ENCODE measurements at regions not wholly inside any gene's neighbourhood (a gene's known extent, or its start where the extent isn't known, plus 50 kb on each side); places are given as distances from the start of the nearest gene placed in this dataset.

- Histone ChIP-seq H3K36me3 (ENCODE audit: control insufficient read depth, low read depth, low read length) (no peaks in the 10 kb centered on the region), H3K9me3 (ENCODE audit: control insufficient read depth, low read depth, low read length) (no peaks in the 10 kb centered on the region), H3K9ac (ENCODE audit: low read length) (no peak overlapping the region), H3K4me3 (ENCODE audit: low read length) (no peak overlapping the region), H3K27me3 (ENCODE audit: control insufficient read depth, insufficient read depth, low read length) (no peaks in the 10 kb centered on the region), H3K4me1 (ENCODE audit: control insufficient read depth, low read depth, low read length) (no peaks in the 10 kb centered on the region), H3K27ac (ENCODE audit: low read length) (no peak overlapping the region)
Measured at GRCh38 chrX:87846956-87847355, 329.4 kb downstream of the KLHL4 start.

- Histone ChIP-seq H3K36me3 (ENCODE audit: control insufficient read depth, low read depth, low read length) (no peaks in the 10 kb centered on the region), H3K27me3 (ENCODE audit: control insufficient read depth, insufficient read depth, low read length) (no peaks in the 10 kb centered on the region), H3K9me3 (ENCODE audit: control insufficient read depth, low read depth, low read length) (no peaks in the 10 kb centered on the region), H3K27ac (ENCODE audit: low read length) (no peak overlapping the region), H3K9ac (ENCODE audit: low read length) (no peak overlapping the region), H3K4me1 (ENCODE audit: control insufficient read depth, low read depth, low read length) (no peaks in the 10 kb centered on the region), H3K4me3 (ENCODE audit: low read length) (no peak overlapping the region)
Measured at GRCh38 chrX:87873347-87873941, 355.8 kb downstream of the KLHL4 start.

- no peaks in the 10 kb centered on the region for H3K27me3 ChIP-seq (ENCODE audit: control insufficient read depth, insufficient read depth, low read length)
- H3K27ac ChIP-seq (ENCODE audit: low read length): no peak overlapping the region
- no peaks in the 10 kb centered on the region for H3K9me3 ChIP-seq (ENCODE audit: control insufficient read depth, low read depth, low read length)
- H3K9ac ChIP-seq (ENCODE audit: low read length): no peak overlapping the region
- H3K36me3 ChIP-seq (ENCODE audit: control insufficient read depth, low read depth, low read length): no peaks in the 10 kb centered on the region
- H3K4me3 ChIP-seq (ENCODE audit: low read length): no peak overlapping the region
- H3K4me1 ChIP-seq (ENCODE audit: control insufficient read depth, low read depth, low read length): no peaks in the 10 kb centered on the region
Measured at GRCh38 chrX:87874043-87874442, 356.4 kb downstream of the KLHL4 start.

GRCh38 chrX:87878926-87879325 is 361.3 kb downstream of the KLHL4 start:
- Histone ChIP-seq H3K9ac (ENCODE audit: low read length) (no peak overlapping the region), H3K27ac (ENCODE audit: low read length) (no peak overlapping the region), H3K4me1 (ENCODE audit: control insufficient read depth, low read depth, low read length) (no peaks in the 10 kb centered on the region), H3K4me3 (ENCODE audit: low read length) (no peak overlapping the region), H3K9me3 (ENCODE audit: control insufficient read depth, low read depth, low read length) (no peaks in the 10 kb centered on the region), H3K27me3 (ENCODE audit: control insufficient read depth, insufficient read depth, low read length) (no peaks in the 10 kb centered on the region), H3K36me3 (ENCODE audit: control insufficient read depth, low read depth, low read length) (no peaks in the 10 kb centered on the region)

GRCh38 chrX:87890437-87890836 is 372.8 kb downstream of the KLHL4 start:
- H3K27me3 ChIP-seq (ENCODE audit: control insufficient read depth, insufficient read depth, low read length): no peaks in the 10 kb centered on the region
- H3K36me3 ChIP-seq (ENCODE audit: control insufficient read depth, low read depth, low read length): no peaks in the 10 kb centered on the region
- H3K4me3 ChIP-seq (ENCODE audit: low read length): no peak overlapping the region
- no peaks in the 10 kb centered on the region for H3K9me3 ChIP-seq (ENCODE audit: control insufficient read depth, low read depth, low read length)
- no peak overlapping the region for H3K9ac ChIP-seq (ENCODE audit: low read length)
- H3K4me1 ChIP-seq (ENCODE audit: control insufficient read depth, low read depth, low read length): no peaks in the 10 kb centered on the region
- H3K27ac ChIP-seq (ENCODE audit: low read length): no peak overlapping the region

GRCh38 chrX:87895421-87895820 is 377.8 kb downstream of the KLHL4 start:
- H3K9me3 ChIP-seq (ENCODE audit: control insufficient read depth, low read depth, low read length): no peaks in the 10 kb centered on the region
- H3K27ac ChIP-seq (ENCODE audit: low read length): no peak overlapping the region
- no peaks in the 10 kb centered on the region for H3K27me3 ChIP-seq (ENCODE audit: control insufficient read depth, insufficient read depth, low read length)
- H3K9ac ChIP-seq (ENCODE audit: low read length): no peak overlapping the region
- H3K4me1 ChIP-seq (ENCODE audit: control insufficient read depth, low read depth, low read length): no peaks in the 10 kb centered on the region
- H3K4me3 ChIP-seq (ENCODE audit: low read length): no peak overlapping the region
- no peaks in the 10 kb centered on the region for H3K36me3 ChIP-seq (ENCODE audit: control insufficient read depth, low read depth, low read length)

- no peaks in the 10 kb centered on the region for H3K36me3 ChIP-seq (ENCODE audit: control insufficient read depth, low read depth, low read length)
- H3K9me3 ChIP-seq (ENCODE audit: control insufficient read depth, low read depth, low read length): no peaks in the 10 kb centered on the region
- no peak overlapping the region for H3K9ac ChIP-seq (ENCODE audit: low read length)
- no peak overlapping the region for H3K4me3 ChIP-seq (ENCODE audit: low read length)
- H3K27ac ChIP-seq (ENCODE audit: low read length): no peak overlapping the region
- H3K27me3 ChIP-seq (ENCODE audit: control insufficient read depth, insufficient read depth, low read length): no peaks in the 10 kb centered on the region
- no peaks in the 10 kb centered on the region for H3K4me1 ChIP-seq (ENCODE audit: control insufficient read depth, low read depth, low read length)
Measured at GRCh38 chrX:87896057-87896456, 378.5 kb downstream of the KLHL4 start.

GRCh38 chrX:87900320-87900908 is 382.8 kb downstream of the KLHL4 start:
- Histone ChIP-seq H3K36me3 (ENCODE audit: control insufficient read depth, low read depth, low read length) (no peaks in the 10 kb centered on the region), H3K9me3 (ENCODE audit: control insufficient read depth, low read depth, low read length) (no peaks in the 10 kb centered on the region), H3K4me1 (ENCODE audit: control insufficient read depth, low read depth, low read length) (peaks cover 19% of the 10 kb centered on the region), H3K27me3 (ENCODE audit: control insufficient read depth, insufficient read depth, low read length) (no peaks in the 10 kb centered on the region), H3K9ac (ENCODE audit: low read length) (no peak overlapping the region), H3K27ac (ENCODE audit: low read length) (no peak overlapping the region), H3K4me3 (ENCODE audit: low read length) (no peak overlapping the region)

GRCh38 chrX:87901060-87901459 is 383.5 kb downstream of the KLHL4 start:
- Histone ChIP-seq H3K36me3 (ENCODE audit: control insufficient read depth, low read depth, low read length) (no peaks in the 10 kb centered on the region), H3K4me3 (ENCODE audit: low read length) (no peak overlapping the region), H3K27ac (ENCODE audit: low read length) (no peak overlapping the region), H3K9me3 (ENCODE audit: control insufficient read depth, low read depth, low read length) (no peaks in the 10 kb centered on the region), H3K9ac (ENCODE audit: low read length) (no peak overlapping the region), H3K4me1 (ENCODE audit: control insufficient read depth, low read depth, low read length) (peaks cover 19% of the 10 kb centered on the region), H3K27me3 (ENCODE audit: control insufficient read depth, insufficient read depth, low read length) (no peaks in the 10 kb centered on the region)

- H3K9ac ChIP-seq (ENCODE audit: low read length): no peak overlapping the region
- H3K27me3 ChIP-seq (ENCODE audit: control insufficient read depth, insufficient read depth, low read length): no peaks in the 10 kb centered on the region
- H3K27ac ChIP-seq (ENCODE audit: low read length): no peak overlapping the region
- no peak overlapping the region for H3K4me3 ChIP-seq (ENCODE audit: low read length)
- H3K9me3 ChIP-seq (ENCODE audit: control insufficient read depth, low read depth, low read length): no peaks in the 10 kb centered on the region
- no peaks in the 10 kb centered on the region for H3K4me1 ChIP-seq (ENCODE audit: control insufficient read depth, low read depth, low read length)
- H3K36me3 ChIP-seq (ENCODE audit: control insufficient read depth, low read depth, low read length): no peaks in the 10 kb centered on the region
Measured at GRCh38 chrX:87914726-87915125, 397.1 kb downstream of the KLHL4 start.

GRCh38 chrX:87924619-87925018 is 407.0 kb downstream of the KLHL4 start:
- H3K36me3 ChIP-seq (ENCODE audit: control insufficient read depth, low read depth, low read length): no peaks in the 10 kb centered on the region
- H3K4me1 ChIP-seq (ENCODE audit: control insufficient read depth, low read depth, low read length): no peaks in the 10 kb centered on the region
- H3K27ac ChIP-seq (ENCODE audit: low read length): no peak overlapping the region
- H3K27me3 ChIP-seq (ENCODE audit: control insufficient read depth, insufficient read depth, low read length): no peaks in the 10 kb centered on the region
- H3K4me3 ChIP-seq (ENCODE audit: low read length): no peak overlapping the region
- H3K9ac ChIP-seq (ENCODE audit: low read length): no peak overlapping the region
- no peaks in the 10 kb centered on the region for H3K9me3 ChIP-seq (ENCODE audit: control insufficient read depth, low read depth, low read length)

- Histone ChIP-seq H3K27me3 (ENCODE audit: control insufficient read depth, insufficient read depth, low read length) (no peaks in the 10 kb centered on the region), H3K4me1 (ENCODE audit: control insufficient read depth, low read depth, low read length) (no peaks in the 10 kb centered on the region), H3K9ac (ENCODE audit: low read length) (no peak overlapping the region), H3K4me3 (ENCODE audit: low read length) (no peak overlapping the region), H3K36me3 (ENCODE audit: control insufficient read depth, low read depth, low read length) (no peaks in the 10 kb centered on the region), H3K27ac (ENCODE audit: low read length) (no peak overlapping the region), H3K9me3 (ENCODE audit: control insufficient read depth, low read depth, low read length) (no peaks in the 10 kb centered on the region)
Measured at GRCh38 chrX:87941841-87942240, 424.2 kb downstream of the KLHL4 start.

All from iPS-18a (cell line).